SK-N-SH treated with all-trans-retinoic acid at 6 μM for 48 hours (cell line): ENCODE measurements at regions not wholly inside any gene's neighbourhood (a gene's known extent, or its start where the extent isn't known, plus 50 kb on each side); places are given as distances from the start of the nearest gene placed in this dataset.

Source experiments
- ATAC-seq: fragments of 200-7000 bp; cut with Tn5 transposase; 3 replicates; pipeline ENCODE4 v1.9.1; 2020; ENCODE audit warnings: mild to moderate bottlenecking, moderate library complexity
- CSDC2 ChIP-seq: fragments of 250-450 bp; sonication (Bioruptor Pico); IDR thresholded peaks from 2 replicates; pipeline ENCODE4 v1.5.0; 2020; ENCODE audit warnings: mild to moderate bottlenecking, moderate library complexity
- ESRRG ChIP-seq: fragments of 250-450 bp; sonication (Bioruptor Pico); IDR thresholded peaks from 2 replicates; pipeline ENCODE4 v1.6.1; 2021; ENCODE audit warnings: mild to moderate bottlenecking
- GLIS3 ChIP-seq: fragments of 250-450 bp; sonication (Bioruptor Pico); IDR thresholded peaks from 2 replicates; pipeline ENCODE4 v1.5.0; 2020; ENCODE audit warnings: mild to moderate bottlenecking, moderate library complexity
- ISL1 ChIP-seq: fragments of 250-450 bp; sonication (Bioruptor Pico); IDR thresholded peaks from 2 replicates; pipeline ENCODE4 v2.1.2; 2022; ENCODE audit warnings: mild to moderate bottlenecking, moderate library complexity
- OSR1 ChIP-seq: fragments of 250-450 bp; sonication (Bioruptor Pico); IDR thresholded peaks from 2 replicates; pipeline ENCODE4 v1.8.0; 2022; ENCODE audit warnings: moderate library complexity, mild to moderate bottlenecking, inconsistent platforms
- PPARA ChIP-seq: fragments of 250-450 bp; sonication (Bioruptor Pico); IDR thresholded peaks from 2 replicates; pipeline ENCODE4 v1.5.0; 2020; ENCODE audit warnings: mild to moderate bottlenecking, borderline replicate concordance
- RARB ChIP-seq: fragments of 250-450 bp; sonication (Bioruptor Pico); IDR thresholded peaks from 2 replicates; pipeline ENCODE4 v1.8.0; 2021; ENCODE audit warnings: mild to moderate bottlenecking, moderate library complexity
- SNAI2 ChIP-seq: fragments of 250-450 bp; sonication (Bioruptor Pico); IDR thresholded peaks from 2 replicates; pipeline ENCODE4 v1.5.0; 2020; ENCODE audit warnings: mild to moderate bottlenecking, moderate library complexity
- TCF4 ChIP-seq: fragments of 250-450 bp; sonication (Bioruptor Pico); IDR thresholded peaks from 2 replicates; pipeline ENCODE4 v1.8.0; 2021; ENCODE audit warnings: mild to moderate bottlenecking, moderate library complexity, borderline replicate concordance
- TOX ChIP-seq: fragments of 250-450 bp; sonication (Bioruptor Pico); IDR thresholded peaks from 2 replicates; pipeline ENCODE4 v1.8.0; 2021; ENCODE audit warnings: mild to moderate bottlenecking, moderate library complexity, borderline replicate concordance
- ZC3H10 ChIP-seq: fragments of 250-450 bp; sonication (Bioruptor Pico); IDR thresholded peaks from 2 replicates; pipeline ENCODE4 v1.5.1; 2021; ENCODE audit warnings: mild to moderate bottlenecking, moderate library complexity
- ZFP3 ChIP-seq: fragments of 250-450 bp; sonication (Bioruptor Pico); IDR thresholded peaks from 2 replicates; pipeline ENCODE4 v1.5.0; 2020; ENCODE audit warnings: mild to moderate bottlenecking, moderate library complexity
- ZNF565 ChIP-seq: fragments of 450-650 bp; formaldehyde crosslinking; conservative IDR thresholded peaks from 2 replicates; pipeline ENCODE4 v1.5.0; 2020; ENCODE audit warnings: low read depth, mild to moderate bottlenecking, moderate library complexity
- ZNF70 ChIP-seq: fragments of 450-650 bp; formaldehyde crosslinking; IDR thresholded peaks from 2 replicates; pipeline ENCODE4 v1.5.0; 2020; ENCODE audit warnings: mild to moderate bottlenecking, moderate library complexity
- ZNF8 ChIP-seq: fragments of 450-650 bp; formaldehyde crosslinking; IDR thresholded peaks from 2 replicates; pipeline ENCODE4 v1.5.0; 2020; ENCODE audit warnings: mild to moderate bottlenecking, moderate library complexity
- TF ChIP-seq, protein P1 (sequence below): fragments of 250-450 bp; sonication (Bioruptor Pico); IDR thresholded peaks from 2 replicates; pipeline ENCODE4 v1.8.0; 2020; ENCODE audit warnings: mild to moderate bottlenecking, moderate library complexity, borderline replicate concordance
- TF ChIP-seq, protein P2 (sequence below): fragments of 250-450 bp; sonication (Bioruptor Pico); IDR thresholded peaks from 2 replicates; pipeline ENCODE4 v1.5.1; 2020; ENCODE audit warnings: low read depth, mild to moderate bottlenecking, moderate library complexity

GRCh38 chr16:17768257-17768656 lies 297.5 kb upstream of the XYLT1 start:
- ATAC-seq: peak; percentile 92
- no peak for TF ChIP-seq ZNF565 (CRISPR knock-in tag)
- TF ChIP-seq, protein P1, sequence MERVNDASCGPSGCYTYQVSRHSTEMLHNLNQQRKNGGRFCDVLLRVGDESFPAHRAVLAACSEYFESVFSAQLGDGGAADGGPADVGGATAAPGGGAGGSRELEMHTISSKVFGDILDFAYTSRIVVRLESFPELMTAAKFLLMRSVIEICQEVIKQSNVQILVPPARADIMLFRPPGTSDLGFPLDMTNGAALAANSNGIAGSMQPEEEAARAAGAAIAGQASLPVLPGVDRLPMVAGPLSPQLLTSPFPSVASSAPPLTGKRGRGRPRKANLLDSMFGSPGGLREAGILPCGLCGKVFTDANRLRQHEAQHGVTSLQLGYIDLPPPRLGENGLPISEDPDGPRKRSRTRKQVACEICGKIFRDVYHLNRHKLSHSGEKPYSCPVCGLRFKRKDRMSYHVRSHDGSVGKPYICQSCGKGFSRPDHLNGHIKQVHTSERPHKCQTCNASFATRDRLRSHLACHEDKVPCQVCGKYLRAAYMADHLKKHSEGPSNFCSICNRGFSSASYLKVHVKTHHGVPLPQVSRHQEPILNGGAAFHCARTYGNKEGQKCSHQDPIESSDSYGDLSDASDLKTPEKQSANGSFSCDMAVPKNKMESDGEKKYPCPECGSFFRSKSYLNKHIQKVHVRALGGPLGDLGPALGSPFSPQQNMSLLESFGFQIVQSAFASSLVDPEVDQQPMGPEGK (CRISPR knock-in tag): no peak
- no peak for TF ChIP-seq OSR1 (CRISPR knock-in tag)
- peak; percentile 89 for TF ChIP-seq ISL1 (CRISPR knock-in tag)
- TF ChIP-seq ZC3H10 (CRISPR knock-in tag): peak; percentile 49; the same call in 1 of the 2 replicates
- TF ChIP-seq, protein P2, sequence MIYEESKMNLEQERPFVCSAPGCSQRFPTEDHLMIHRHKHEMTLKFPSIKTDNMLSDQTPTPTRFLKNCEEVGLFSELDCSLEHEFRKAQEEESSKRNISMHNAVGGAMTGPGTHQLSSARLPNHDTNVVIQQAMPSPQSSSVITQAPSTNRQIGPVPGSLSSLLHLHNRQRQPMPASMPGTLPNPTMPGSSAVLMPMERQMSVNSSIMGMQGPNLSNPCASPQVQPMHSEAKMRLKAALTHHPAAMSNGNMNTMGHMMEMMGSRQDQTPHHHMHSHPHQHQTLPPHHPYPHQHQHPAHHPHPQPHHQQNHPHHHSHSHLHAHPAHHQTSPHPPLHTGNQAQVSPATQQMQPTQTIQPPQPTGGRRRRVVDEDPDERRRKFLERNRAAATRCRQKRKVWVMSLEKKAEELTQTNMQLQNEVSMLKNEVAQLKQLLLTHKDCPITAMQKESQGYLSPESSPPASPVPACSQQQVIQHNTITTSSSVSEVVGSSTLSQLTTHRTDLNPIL (CRISPR knock-in tag): peak; percentile 95
- TF ChIP-seq, all 23 proteins: peak for 3

DNA sequence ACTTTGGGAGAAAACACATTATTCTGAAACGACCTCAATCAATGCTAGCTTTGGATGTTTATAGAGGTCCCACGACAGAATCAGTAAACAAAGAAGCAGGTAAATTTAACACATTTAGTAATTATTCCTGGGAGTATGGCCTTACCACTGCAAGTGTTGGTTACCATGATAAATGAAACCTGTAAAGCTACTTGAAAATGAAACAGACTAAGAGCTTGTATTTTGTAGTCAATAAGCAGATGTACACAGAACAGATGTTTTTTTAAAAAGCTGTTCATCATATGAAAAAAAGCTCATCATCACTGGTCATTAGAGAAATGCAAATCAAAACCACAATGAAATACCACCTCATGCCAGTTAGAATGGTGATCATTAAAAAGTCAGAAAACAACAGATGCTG lies 295.3 kb upstream of the XYLT1 start:
- TF ChIP-seq ZFP3 (CRISPR knock-in tag): no peak
- TF ChIP-seq RARB (CRISPR knock-in tag): no peak
- no peak for TF ChIP-seq OSR1 (CRISPR knock-in tag)
- no peak for TF ChIP-seq PPARA (CRISPR knock-in tag)
- TF ChIP-seq, protein P2 (CRISPR knock-in tag): no peak
- TF ChIP-seq GLIS3 (CRISPR knock-in tag): no peak
- no peak for TF ChIP-seq ZNF565 (CRISPR knock-in tag)
- TF ChIP-seq TOX (CRISPR knock-in tag): no peak
- TF ChIP-seq SNAI2 (CRISPR knock-in tag): no peak
- TF ChIP-seq ISL1 (CRISPR knock-in tag): no peak
- TF ChIP-seq TCF4: no peak
- TF ChIP-seq ESRRG (CRISPR knock-in tag): no peak
- TF ChIP-seq, all 23 proteins: peak for 0
- no peak for ATAC-seq

DNA sequence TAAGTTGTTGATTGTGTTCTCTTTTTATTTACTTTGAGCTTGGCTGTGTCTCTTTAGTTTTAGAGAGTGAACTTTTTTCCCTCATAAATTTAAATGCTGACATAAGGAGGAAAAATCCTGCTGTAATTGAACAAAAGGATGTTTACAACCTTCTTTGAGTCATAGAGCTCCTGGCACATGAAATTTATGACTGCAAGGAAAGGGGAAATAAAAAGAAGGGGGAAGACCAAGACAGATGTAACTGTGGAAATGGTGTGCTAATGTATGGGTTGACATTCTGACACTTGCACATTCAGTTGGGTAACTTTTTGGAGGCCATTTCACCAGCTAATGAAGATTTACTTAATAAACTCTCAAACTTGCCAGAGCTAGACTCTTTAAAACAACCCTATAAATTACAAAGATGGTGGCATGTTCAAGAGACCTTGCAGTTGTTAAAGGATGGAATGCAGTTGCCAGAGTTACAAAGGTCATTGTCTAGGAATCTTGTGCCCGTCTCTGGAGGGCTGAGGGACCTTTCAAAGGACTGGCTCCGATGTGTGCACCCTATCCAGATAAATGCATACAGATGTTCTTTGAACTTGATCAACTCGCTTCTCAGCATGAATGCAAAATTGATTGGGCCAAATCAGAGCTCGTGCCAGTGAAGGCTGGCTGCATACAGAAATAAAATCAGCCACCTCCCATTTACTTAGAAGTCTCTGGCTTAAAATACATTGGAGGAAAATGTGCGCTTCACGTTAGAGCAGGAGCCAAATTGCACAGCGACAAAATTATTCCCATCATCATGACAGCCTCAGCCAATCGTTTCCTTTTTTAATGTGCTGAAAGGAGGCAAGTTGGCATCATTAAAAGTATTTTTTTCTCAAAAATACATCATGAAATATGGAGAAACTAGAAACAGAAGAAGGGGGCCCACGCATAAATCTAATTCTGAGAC lies 289.0 kb upstream of the XYLT1 start:
- no peak for ATAC-seq
- TF ChIP-seq TCF4: no peak
- TF ChIP-seq ZNF70: no peak
- TF ChIP-seq ZNF8 (CRISPR knock-in tag): no peak
- TF ChIP-seq ISL1 (CRISPR knock-in tag): no peak
- no peak for TF ChIP-seq ZC3H10 (CRISPR knock-in tag)
- TF ChIP-seq SNAI2 (CRISPR knock-in tag): no peak
- TF ChIP-seq ESRRG (CRISPR knock-in tag): no peak
- no peak for TF ChIP-seq GLIS3 (CRISPR knock-in tag)
- TF ChIP-seq, protein P1 (CRISPR knock-in tag): no peak
- TF ChIP-seq ZFP3 (CRISPR knock-in tag): no peak

DNA sequence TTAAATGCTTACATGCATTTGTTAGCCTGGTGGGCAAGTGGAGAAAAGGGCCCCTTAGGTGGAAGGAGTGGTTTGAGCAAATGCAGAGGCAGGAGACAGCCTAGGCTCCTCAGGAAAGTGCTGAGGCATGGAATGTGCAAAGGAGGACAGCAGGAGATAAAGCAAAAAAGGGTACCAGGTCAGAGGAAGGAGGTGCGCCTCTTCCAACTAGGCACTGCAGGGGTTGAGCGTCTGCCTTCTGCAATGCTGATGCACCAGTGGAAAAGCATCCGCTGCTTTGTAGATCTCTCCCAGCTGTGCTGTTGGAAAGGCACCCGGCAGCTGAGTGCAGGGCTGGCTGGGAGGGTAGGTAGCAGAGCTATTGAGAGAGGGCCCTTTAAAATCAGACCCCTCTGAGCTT lies 287.0 kb upstream of the XYLT1 start:
- ATAC-seq: no peak
- TF ChIP-seq CSDC2: no peak
- TF ChIP-seq, protein P1 (CRISPR knock-in tag): no peak
